HG03460 (cell line): ENCODE measurements at regions not wholly inside any gene's neighbourhood (a gene's known extent, or its start where the extent isn't known, plus 50 kb on each side); places are given as distances from the start of the nearest gene placed in this dataset.

Source experiments
- ATAC-seq: cut with Tn5 transposase; IDR thresholded peaks from one replicate; pipeline ENCODE4 v1.9.1; 2021; ENCODE audit not compliant: unreplicated experiment

DNA sequence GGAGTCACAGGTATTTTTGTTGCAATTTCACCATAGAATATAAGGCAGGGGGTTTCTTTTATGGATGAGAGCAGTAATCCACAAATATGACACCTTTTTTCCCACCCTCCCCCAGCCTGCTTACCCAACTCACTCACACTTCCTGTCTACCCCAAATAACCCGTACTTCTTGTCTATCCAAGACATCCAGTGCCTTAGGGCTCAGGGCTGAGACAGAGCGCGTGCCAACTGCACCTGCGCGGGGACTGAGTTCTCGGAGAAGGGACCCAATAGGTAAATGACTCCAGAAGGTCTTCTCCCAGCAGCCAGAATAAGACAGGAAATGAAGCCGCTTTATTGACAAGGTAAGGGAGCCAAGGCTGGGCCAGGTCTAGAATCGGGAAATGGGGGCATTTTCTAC is 369.1 kb downstream of the SIPA1L2 start:
- ATAC-seq: no peak

- ATAC-seq: no peak
Observed at GRCh38 chr1:232260045-232260444, 369.9 kb downstream of the SIPA1L2 start.

DNA sequence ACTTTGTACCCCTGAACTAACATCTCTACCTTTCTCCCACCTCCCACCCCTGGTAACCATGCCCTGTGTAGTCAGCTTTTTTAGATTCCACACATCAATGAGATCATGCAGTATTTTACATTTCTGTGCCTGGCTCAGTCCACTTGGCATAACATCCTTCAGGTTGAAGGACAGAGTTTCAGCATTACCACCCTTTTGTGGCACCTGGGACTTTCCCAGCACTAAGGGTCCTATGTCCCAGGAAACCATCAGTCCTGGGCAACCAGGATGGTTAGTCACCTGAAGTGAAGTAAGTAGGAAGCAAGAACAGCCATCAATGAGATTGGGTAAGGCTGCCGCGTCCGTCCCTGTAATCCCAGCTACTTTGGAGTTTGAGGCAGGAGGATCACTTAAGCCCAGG is 370.6 kb downstream of the SIPA1L2 start:
- ATAC-seq: no peak

GRCh38 chr1:232252546-232253118 is 377.3 kb downstream of the SIPA1L2 start:
- ATAC-seq: no peak

GRCh38 chr1:232250838-232251237 is 379.1 kb downstream of the SIPA1L2 start:
- ATAC-seq: no peak

DNA sequence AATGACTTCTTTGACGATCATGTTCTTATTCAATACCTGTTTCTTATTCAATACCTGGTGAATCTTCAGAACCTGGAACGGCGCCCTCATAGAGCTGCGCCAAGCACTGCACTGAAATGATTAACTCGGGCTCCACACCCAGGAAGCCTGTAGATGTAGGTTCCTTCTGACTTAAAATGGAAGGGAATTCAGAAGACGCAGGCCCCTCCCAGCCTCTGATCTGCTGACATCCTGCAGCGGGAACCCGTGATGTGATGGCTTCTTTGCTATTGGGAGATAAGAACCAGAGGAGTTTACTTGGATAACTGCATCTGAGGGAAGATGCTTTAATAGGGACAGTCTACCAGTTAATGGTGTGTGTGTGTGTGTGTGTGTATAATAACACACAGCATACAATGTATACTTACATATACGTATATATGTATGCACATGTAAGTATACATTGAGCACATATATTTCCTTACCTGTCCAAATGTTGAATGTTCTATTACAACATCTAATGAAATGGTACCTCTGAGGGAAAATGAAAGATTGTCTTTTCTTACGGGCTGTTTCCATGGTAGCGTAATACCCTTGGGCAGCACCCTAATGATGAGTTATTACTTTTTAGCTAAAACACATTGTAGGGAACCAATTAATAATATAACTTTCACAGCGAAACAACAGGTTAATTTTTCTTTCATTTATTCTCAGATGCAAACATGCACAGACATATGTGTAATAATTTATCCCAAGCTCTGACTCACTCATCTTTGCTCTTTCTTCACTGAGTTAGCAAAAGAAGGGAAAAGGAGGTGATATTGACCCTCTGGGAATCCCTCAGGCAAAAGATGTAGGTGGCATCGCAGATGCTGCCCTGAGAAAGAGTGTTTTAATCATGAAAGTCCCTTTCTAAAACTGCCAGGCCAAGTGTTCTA is 379.8 kb downstream of the SIPA1L2 start:
- no peak for ATAC-seq

DNA sequence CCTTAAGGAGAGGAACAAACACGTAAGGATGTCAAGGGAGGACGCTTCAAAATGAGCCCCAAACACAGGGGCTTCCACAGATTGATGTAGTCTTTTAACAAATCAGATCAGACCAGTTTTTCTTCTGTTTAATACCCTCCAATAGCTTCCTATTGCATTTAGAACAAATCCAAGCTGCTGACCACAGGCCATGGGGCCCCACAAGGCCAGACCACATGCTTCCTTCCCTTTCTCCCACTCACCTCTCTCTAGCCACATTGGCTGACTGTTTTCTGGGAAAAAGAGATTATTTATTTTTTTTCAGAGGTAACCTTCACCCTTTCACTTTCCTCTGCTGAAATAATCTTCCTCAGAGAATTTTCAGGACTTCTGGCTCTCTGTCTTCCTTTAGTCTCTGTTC is 380.6 kb downstream of the SIPA1L2 start:
- ATAC-seq: no peak

DNA sequence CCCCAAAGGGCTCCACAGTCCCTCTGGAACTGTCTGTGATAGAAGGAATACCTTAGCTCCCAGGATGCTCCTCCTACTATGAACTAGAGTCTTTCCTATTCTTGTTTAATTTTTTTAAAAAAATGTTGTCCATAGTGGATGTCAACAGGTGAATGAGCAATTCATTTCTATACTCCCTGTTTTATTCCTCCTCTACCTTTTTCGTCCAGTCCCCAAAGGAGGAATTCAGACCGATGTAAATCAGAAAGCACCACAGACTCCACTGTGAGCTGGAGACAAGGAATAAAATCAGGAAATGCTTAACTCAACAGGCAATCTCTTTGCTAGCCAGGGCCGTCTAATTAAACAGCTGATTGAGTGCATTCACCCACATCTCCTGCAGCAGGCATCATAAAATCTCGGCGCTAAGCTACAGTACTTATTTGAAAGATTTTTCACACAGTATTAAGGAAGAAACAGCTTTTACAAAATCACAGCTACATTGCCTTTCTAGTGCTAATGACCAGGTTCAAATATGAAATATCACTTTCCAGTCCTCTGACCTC is 381.6 kb downstream of the SIPA1L2 start:
- ATAC-seq: no peak

DNA sequence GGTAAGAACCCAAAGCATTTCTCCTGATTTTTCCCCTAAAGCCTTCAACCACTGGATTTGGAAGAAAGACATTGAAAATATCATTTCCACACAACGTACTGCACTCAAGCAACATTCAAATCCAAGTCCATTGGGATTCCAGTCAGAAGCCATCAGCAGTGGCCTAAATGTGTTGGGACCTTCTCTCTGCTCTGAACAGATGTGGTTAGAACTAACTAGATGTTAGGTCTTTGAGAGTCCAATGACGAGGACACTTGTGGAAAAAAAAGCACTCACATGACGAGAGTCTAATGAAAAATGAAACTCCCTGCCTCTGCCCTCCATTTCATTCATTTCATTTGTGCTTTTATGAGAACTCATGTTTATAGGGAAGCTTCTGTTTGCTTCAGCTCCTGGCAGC is 382.3 kb downstream of the SIPA1L2 start:
- ATAC-seq: no peak

GRCh38 chr1:232244426-232244825 is 385.5 kb downstream of the SIPA1L2 start:
- no peak for ATAC-seq

DNA sequence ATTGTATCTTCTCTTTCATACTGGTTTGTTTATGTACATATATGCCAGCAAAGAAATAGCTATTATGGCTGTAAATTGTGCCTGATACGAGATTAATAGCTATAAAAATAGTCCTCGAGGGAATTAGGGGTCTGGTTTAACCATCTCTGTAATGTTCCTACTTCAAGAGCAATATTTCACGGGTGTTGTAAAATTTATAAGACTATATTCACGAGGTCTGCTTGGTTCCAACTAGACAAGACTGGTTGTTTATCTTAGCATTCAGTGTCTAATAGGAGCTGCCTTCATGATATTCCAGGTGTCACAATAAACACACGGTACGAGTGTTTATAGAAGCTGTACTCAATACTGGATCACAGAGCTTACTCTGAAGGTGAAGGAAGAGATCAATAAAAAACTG is 389.9 kb downstream of the SIPA1L2 start:
- ATAC-seq: no peak

DNA sequence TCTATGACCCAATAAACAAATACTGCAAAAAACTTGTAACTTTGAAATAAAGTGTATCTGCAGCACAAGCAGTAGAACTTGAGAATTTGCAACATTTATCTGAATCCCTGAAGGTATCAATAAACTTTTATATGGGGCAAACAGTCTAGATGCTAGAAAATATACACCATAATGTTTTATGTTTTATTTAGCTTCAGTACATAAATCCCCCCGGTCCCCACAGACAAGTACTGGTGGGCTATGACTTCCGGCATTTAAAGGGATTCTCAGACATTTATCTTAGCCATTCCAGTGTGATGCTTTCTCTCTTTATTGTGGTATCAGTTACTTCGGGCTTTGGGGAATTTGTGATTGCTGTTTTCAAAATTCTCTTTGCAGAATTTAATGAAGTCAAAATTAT is 390.4 kb downstream of the SIPA1L2 start:
- no peak for ATAC-seq

DNA sequence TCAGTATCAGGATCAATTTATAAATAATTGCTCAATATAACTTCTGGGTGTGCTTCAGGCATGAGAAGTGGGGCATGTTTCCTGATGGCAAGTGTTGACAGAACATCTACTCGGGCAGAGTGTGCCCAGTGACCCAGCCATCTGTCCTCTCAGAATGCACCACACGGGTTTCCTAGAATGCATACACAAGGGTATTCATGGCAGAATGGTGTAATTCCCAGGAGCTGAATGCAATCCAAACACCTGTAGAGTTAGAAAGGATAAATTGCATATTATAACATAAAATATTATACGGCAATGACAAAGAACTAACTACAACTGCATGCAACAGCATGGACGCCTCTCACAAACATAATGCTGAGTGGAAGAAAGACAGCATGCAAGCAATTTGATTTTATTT is 391.9 kb downstream of the SIPA1L2 start:
- ATAC-seq: no peak

- no peak for ATAC-seq
Observed at GRCh38 chr1:232227306-232227705, 402.6 kb downstream of the SIPA1L2 start.

DNA sequence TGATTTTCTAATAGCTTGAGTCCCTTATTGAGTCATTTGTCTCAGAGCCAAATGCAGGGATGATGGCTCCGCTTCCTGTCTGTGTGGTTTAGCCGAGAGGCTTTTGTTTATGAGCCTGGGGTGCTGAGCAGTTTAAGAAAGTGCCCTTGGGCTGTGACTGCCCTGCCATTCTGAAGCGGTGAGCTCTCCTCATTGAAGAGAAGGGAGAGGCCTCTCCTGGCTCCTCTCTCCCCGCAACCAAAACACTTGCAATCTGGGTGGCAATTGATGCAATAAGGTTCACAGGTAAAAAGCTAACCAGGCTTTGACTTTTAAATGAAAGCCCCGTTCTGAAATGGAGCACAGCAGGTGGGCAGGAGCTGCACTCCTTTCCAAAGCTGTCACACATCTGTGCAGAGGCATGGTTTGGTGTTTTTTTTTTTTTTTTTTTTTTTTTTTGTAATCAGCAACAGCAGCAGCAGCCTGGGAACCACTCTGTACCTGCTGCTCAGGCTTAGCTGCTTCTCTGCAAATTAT is 403.7 kb downstream of the SIPA1L2 start:
- ATAC-seq: no peak

- ATAC-seq: no peak
Observed at GRCh38 chr1:232225336-232226131, 404.4 kb downstream of the SIPA1L2 start.

DNA sequence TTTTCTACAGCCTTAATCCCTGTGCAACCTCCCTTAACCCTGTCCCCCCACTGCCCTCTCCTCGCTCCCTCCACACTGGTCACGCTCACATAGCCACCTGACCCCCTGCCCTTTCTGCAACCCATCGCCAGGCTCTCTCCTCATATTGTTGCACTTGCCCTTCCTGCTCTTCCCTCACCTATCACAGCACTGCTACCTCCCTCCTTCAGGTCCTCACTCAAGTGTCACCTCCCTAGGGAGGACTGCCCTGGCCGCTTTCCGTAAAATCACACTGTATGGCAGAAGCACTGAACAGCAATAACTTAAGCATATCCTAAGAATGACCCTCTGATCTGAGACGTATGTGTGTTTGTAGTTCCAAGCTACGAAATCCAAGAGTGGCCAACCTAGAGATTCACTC is 406.0 kb downstream of the SIPA1L2 start:
- no peak for ATAC-seq

- ATAC-seq: no peak
Observed at GRCh38 chr1:232223183-232223708, 406.7 kb downstream of the SIPA1L2 start.

DNA sequence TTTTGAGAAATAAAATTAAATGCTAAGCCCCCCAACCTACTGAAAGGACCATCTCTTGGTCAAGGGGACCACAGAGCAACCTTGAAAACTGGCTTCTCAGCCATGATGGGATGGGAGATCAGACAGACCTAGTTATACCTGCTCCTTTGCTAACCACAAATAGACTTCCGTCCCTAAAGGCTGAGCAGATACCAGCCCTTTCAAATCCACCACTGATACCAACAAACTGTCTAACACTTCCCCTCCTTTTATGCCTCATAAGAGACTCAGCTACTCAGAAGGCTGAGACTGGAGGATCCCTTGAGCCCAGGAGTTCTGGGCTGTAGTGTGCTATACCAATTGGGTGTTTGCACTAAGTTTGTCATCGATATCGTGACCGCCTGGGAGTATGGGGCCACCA is 407.3 kb downstream of the SIPA1L2 start:
- no peak for ATAC-seq

- no peak for ATAC-seq
Observed at GRCh38 chr1:232221802-232222499, 408.0 kb downstream of the SIPA1L2 start.
